Panc1 (cell line): ENCODE measurements at regions not wholly inside any gene's neighbourhood (a gene's known extent, or its start where the extent isn't known, plus 50 kb on each side); places are given as distances from the start of the nearest gene placed in this dataset.

Experiments
- ATAC-seq: fragments of 200-7000 bp; cut with Tn5 transposase; 2 replicates; pipeline ENCODE4 v1.9.1; 2020; ENCODE audit warnings: mild to moderate bottlenecking, moderate library complexity
- BruUV-seq: library from RNA; stranded (reverse); fragments of 400-500 nt; replicated peaks from 2 replicates; lab custom pipeline; 2021; lab: Mats Ljungman, UMichigan
- CTCF ChIA-PET: fragments of 300-600 bp; sonication (Branson Sonifier 250); formaldehyde crosslinking; loops from one replicate; lab custom pipeline; 2022; ENCODE audit warnings: antibody characterized with exemption; lab: Charles Lee
- POLR2A ChIA-PET: fragments of 300-600 bp; sonication (Branson Sonifier 250); formaldehyde crosslinking; loops from one replicate; lab custom pipeline; 2022; ENCODE audit warnings: antibody characterized with exemption; lab: Charles Lee
- DNase-seq: peaks from one replicate; pipeline ENCODE4 v3.0.0-alpha.2; 2010; ENCODE audit warnings: low read depth, low spot score
- H3K27ac ChIP-seq: 2 replicates; pipeline ENCODE4 v1.5.1; 2011; ENCODE audit warnings: mild to moderate bottlenecking, low read length, inconsistent platforms
- H3K27me3 ChIP-seq: fragments of 200-500 bp; sonication (Bioruptor generic); 2 replicates; pipeline ENCODE4 v1.6.0; 2014; ENCODE audit warnings: low read length, inconsistent platforms; ENCODE audit not compliant: control insufficient read depth, insufficient read depth
- H3K36me3 ChIP-seq: fragments of 200-500 bp; sonication (Bioruptor generic); 2 replicates; pipeline ENCODE4 v1.5.1; 2014; ENCODE audit warnings: inconsistent platforms, mild to moderate bottlenecking, low read length, moderate library complexity; ENCODE audit not compliant: control insufficient read depth, insufficient read depth
- H3K4me1 ChIP-seq: 2 replicates; pipeline ENCODE4 v1.5.1; 2011; ENCODE audit warnings: inconsistent platforms, mild to moderate bottlenecking, low read length, moderate library complexity; ENCODE audit not compliant: control insufficient read depth, insufficient read depth
- H3K4me3 ChIP-seq, 2 experiments: 2 replicates each; pipeline ENCODE4 v1.5.1; 2011 to 2012; ENCODE audit warnings: low read depth in 2 of 2, low read length in 2 of 2, mild to moderate bottlenecking in 2 of 2, inconsistent platforms in 1 of 2, moderate library complexity in 1 of 2
- H3K9me3 ChIP-seq: fragments of 200-500 bp; sonication (Bioruptor generic); 2 replicates; pipeline ENCODE4 v1.5.1; 2014; ENCODE audit warnings: low read depth, mild to moderate bottlenecking, inconsistent platforms, low read length, moderate library complexity; ENCODE audit not compliant: control insufficient read depth, insufficient read depth
- CTCF ChIP-seq: fragments of 450-650 bp; IDR thresholded peaks from 2 replicates; pipeline ENCODE4 v1.5.1; 2017; ENCODE audit warnings: mild to moderate bottlenecking
- POLR2AphosphoS5 ChIP-seq: IDR thresholded peaks from 2 replicates; pipeline ENCODE4 v1.6.1; 2012; ENCODE audit warnings: mild to moderate bottlenecking, low read depth, low read length, moderate library complexity
- REST ChIP-seq, 2 experiments: IDR thresholded peaks; 2 replicates each; pipeline ENCODE4 v1.6.1; 2011 to 2012; ENCODE audit warnings: low read depth in 2 of 2, control low read depth in 1 of 2, low read length in 1 of 2, mild to moderate bottlenecking in 1 of 2, moderate library complexity in 1 of 2; ENCODE audit not compliant: insufficient read depth in 1 of 2
- SIN3A ChIP-seq: IDR thresholded peaks from 2 replicates; pipeline ENCODE4 v1.6.1; 2012; ENCODE audit warnings: low read depth, mild to moderate bottlenecking, low read length, moderate library complexity, borderline replicate concordance; ENCODE audit not compliant: insufficient read depth
- TCF7L2 ChIP-seq: IDR thresholded peaks from 2 replicates; pipeline ENCODE4 v1.6.1; 2011; ENCODE audit warnings: mild to moderate bottlenecking, low read depth, low read length, inconsistent platforms
- in situ Hi-C: cut with HindIII; loops from 2 replicates; pipeline ENCODE4 v1.10.0; 2016; ENCODE audit warnings: low sequenced_read_pairs, low pct_unique_long_range_greater_than_20kb
- intact Hi-C: fragments of 100-400 bp; cut with micrococcal nuclease; formaldehyde crosslinking; loops from one replicate; pipeline ENCODE4 v1.10.0; 2022; ENCODE audit not compliant: unreplicated experiment

DNA sequence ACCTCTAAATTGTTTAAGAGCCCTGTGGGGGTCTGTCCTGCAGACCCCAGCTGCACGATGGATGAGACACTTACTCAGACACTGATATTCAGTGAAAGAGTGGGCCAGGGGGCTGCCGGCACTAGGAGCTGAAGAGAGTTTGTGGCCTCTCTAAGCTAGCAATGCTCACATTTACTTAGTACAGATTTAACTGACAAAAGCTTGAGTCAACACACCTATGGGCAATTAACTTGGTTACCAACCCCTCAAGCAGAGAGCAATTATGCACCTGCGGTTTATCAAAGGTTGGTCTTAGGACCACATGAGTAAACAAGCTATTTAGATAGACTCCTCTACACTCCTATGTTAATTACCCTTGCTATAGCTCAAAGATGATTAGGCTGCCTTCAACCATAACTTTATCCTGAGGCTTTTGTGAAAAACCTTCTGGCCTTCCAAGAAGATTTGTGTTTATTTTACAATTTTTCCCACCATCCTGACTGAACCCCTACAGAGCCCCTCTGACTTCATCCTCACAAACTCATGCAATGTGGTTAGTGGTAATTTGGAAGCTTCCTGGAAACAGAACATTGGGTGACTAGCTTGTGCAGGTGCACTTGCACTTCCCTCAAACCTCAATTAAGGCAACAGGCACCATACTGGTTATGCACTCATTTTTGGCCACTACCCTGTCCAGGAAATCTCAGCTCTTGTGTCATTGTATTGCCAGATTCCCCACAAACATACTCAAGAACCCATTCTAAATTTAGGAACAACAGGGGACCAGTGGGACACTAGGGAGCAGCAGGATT is 234.4 kb upstream of the ITM2A start:
- intact Hi-C loops: no loop called here
- CTCF ChIA-PET: no interaction called here
- no peak for TF ChIP-seq TCF7L2
- TF ChIP-seq SIN3A: no peak
- no peak for TF ChIP-seq CTCF
- TF ChIP-seq REST (IDR thresholded peaks at IDR 0.05; ENCODE audit: insufficient read depth in 1 of 2, low read depth in 2 of 2, low read length in 1 of 2): no peak
- no TSS peak for BruUV-seq
- in situ Hi-C loops: no loop called here
- no peaks in the 10 kb centered on the region for H3K9me3 ChIP-seq
- ATAC-seq (no peak), DNase-seq (no peak)
- H3K36me3 ChIP-seq: no peaks in the 10 kb centered on the region
- H3K27me3 ChIP-seq: no peaks in the 10 kb centered on the region
- H3K4me3 ChIP-seq: no peak overlapping the region
- POLR2A ChIA-PET: no interaction called here
- H3K27ac ChIP-seq: no peak overlapping the region
- no peaks in the 10 kb centered on the region for H3K4me1 ChIP-seq

DNA sequence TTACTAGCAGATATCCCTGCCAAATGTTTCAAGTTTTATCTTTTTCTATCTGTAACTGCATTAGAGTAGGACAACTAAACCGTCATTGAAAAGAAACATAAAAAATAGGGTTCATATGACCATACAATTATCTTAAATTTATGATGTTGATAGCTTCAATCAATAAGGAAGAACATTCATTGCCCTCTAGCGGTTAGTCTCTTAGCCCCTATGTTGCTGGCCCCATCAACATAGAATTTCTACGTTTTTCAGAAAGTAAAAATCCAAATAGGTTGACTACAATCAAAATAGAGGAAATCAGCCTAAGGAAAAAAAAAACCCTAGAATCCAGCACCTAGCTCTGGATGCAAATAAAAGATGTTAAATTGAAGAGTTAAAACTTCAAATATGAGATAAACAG is 225.1 kb upstream of the ITM2A start:
- ChIA-PET POLR2A (no interaction called here), CTCF (no interaction called here)
- Histone ChIP-seq H3K4me3 (no peak overlapping the region), H3K9me3 (no peaks in the 10 kb centered on the region), H3K4me1 (no peaks in the 10 kb centered on the region), H3K27me3 (no peaks in the 10 kb centered on the region), H3K27ac (no peak overlapping the region), H3K36me3 (no peaks in the 10 kb centered on the region)
- TF ChIP-seq CTCF (peak; percentile 20; the same call in 1 of the 2 replicates), POLR2AphosphoS5 (no peak)
- in situ Hi-C loops (no loop called here), intact Hi-C loops (no loop called here)
- DNase-seq (no peak), ATAC-seq (no peak)
- no TSS peak for BruUV-seq
